OCI-LY7 (cell line): ENCODE measurements at regions not wholly inside any gene's neighbourhood (a gene's known extent, or its start where the extent isn't known, plus 50 kb on each side); places are given as distances from the start of the nearest gene placed in this dataset.

Experiments used
- BruUV-seq: library from RNA; stranded (reverse); fragments of 400-500 nt; replicated peaks from 2 replicates; lab custom pipeline; 2021; lab: Mats Ljungman, UMichigan
- CTCF ChIA-PET: fragments of 300-600 bp; sonication (Branson Sonifier 250); formaldehyde crosslinking; loops from one replicate; lab custom pipeline; 2022; ENCODE audit warnings: antibody characterized with exemption; ENCODE audit not compliant: unreplicated experiment; lab: Charles Lee
- POLR2A ChIA-PET: fragments of 300-600 bp; sonication (Branson Sonifier 250); formaldehyde crosslinking; loops from one replicate; lab custom pipeline; 2022; ENCODE audit warnings: antibody characterized with exemption; lab: Charles Lee
- DNase-seq: peaks from one replicate; pipeline ENCODE4 v3.0.0-alpha.2; 2015; ENCODE audit warnings: low spot score
- H2AFZ ChIP-seq: fragments of 200-600 bp; sonication (generic), shearing (Covaris generic); 2 replicates; pipeline ENCODE4 v1.6.1; 2014; ENCODE audit warnings: mild to moderate bottlenecking, antibody characterized with exemption, low read length, moderate library complexity
- H3K27ac ChIP-seq: fragments of 200-600 bp; sonication (generic); 2 replicates; pipeline ENCODE4 v1.5.1; 2014; ENCODE audit warnings: mixed run types, low read depth, mild to moderate bottlenecking, moderate library complexity, low read length, inconsistent platforms; ENCODE audit not compliant: poor library complexity, severe bottlenecking
- H3K36me3 ChIP-seq: fragments of 200-600 bp; sonication (generic); 2 replicates; pipeline ENCODE4 v1.6.1; 2014; ENCODE audit warnings: mild to moderate bottlenecking, antibody characterized with exemption, low read length, moderate library complexity, mixed read lengths; ENCODE audit not compliant: insufficient read depth
- H3K4me1 ChIP-seq: fragments of 200-600 bp; sonication (generic); 2 replicates; pipeline ENCODE4 v1.5.1; 2014; ENCODE audit warnings: mild to moderate bottlenecking, low read length; ENCODE audit not compliant: insufficient read depth, poor library complexity, severe bottlenecking
- H3K4me2 ChIP-seq: fragments of 200-600 bp; sonication (generic); 2 replicates; pipeline ENCODE4 v1.6.1; 2014; ENCODE audit warnings: mild to moderate bottlenecking, low read length
- H3K4me3 ChIP-seq: fragments of 200-600 bp; sonication (generic); 2 replicates; pipeline ENCODE4 v1.5.1; 2014; ENCODE audit warnings: mild to moderate bottlenecking, low read depth, low read length; ENCODE audit not compliant: poor library complexity, severe bottlenecking
- H3K79me2 ChIP-seq: fragments of 200-600 bp; sonication (generic); 2 replicates; pipeline ENCODE4 v1.6.1; 2016; ENCODE audit warnings: low read depth, mild to moderate bottlenecking, low read length, moderate library complexity, mixed read lengths; ENCODE audit not compliant: insufficient read depth
- H3K9me2 ChIP-seq: fragments of 200-600 bp; sonication (generic); 2 replicates; pipeline ENCODE4 v1.6.1; 2016; ENCODE audit warnings: mild to moderate bottlenecking, low read length, mixed read lengths; ENCODE audit not compliant: insufficient read depth
- H3K9me3 ChIP-seq: fragments of 200-600 bp; sonication (generic); 2 replicates; pipeline ENCODE4 v1.6.1; 2014; ENCODE audit warnings: mild to moderate bottlenecking, mixed run types, low read length, mixed read lengths
- H4K20me1 ChIP-seq: fragments of 200-600 bp; sonication (generic); 2 replicates; pipeline ENCODE4 v1.6.1; 2014; ENCODE audit warnings: mild to moderate bottlenecking, antibody characterized with exemption, low read length, moderate library complexity, mixed read lengths; ENCODE audit not compliant: insufficient read depth
- CTCF ChIP-seq: fragments of 200-600 bp; sonication (generic); conservative IDR thresholded peaks from 2 replicates; pipeline ENCODE4 v1.5.1; 2014; ENCODE audit warnings: mild to moderate bottlenecking, antibody characterized with exemption, low read length, moderate library complexity, mixed read lengths
- EZH2phosphoT487 ChIP-seq: fragments of 200-600 bp; sonication (generic); IDR thresholded peaks from 2 replicates; pipeline ENCODE4 v1.6.1; 2018; ENCODE audit warnings: low read depth, borderline replicate concordance, mild to moderate bottlenecking, mixed run types, antibody characterized with exemption, low read length, moderate library complexity, mixed read lengths
- intact Hi-C: fragments of 100-400 bp; cut with micrococcal nuclease; formaldehyde crosslinking; loops from one replicate; pipeline ENCODE4 v1.10.0; 2022; ENCODE audit not compliant: unreplicated experiment

DNA sequence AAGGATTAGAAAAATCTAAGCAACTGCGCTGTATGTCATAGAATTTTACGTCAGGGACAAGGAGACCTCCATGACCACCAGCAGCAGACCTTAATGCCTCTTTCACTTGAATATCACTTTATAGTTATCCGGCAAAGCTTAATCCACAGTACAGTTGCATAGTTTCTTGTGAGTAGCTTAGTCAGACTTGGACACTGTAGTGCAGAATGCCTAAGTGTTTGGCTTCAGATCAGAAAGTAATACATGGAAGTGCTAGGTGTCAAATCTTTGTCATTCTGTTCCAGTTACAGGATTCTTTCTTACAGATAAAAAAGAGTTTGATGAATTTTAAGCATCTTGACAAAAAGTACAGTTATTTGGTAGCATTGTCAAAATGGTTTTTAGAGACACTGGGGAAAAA, 239.9 kb upstream of the PAPPA start:
- ChIA-PET CTCF (no interaction called here), POLR2A (no interaction called here)
- Histone ChIP-seq H3K27ac (no peak overlapping the region), H3K79me2 (no peaks in the 10 kb centered on the region), H3K36me3 (no peaks in the 10 kb centered on the region), H3K9me2 (no peaks in the 10 kb centered on the region), H3K4me3 (no peak overlapping the region), H2AFZ (no peak overlapping the region), H4K20me1 (no peaks in the 10 kb centered on the region), H3K9me3 (no peaks in the 10 kb centered on the region), H3K4me1 (no peaks in the 10 kb centered on the region), H3K4me2 (no peak overlapping the region)
- TF ChIP-seq CTCF, result no peak
- TF ChIP-seq EZH2phosphoT487, result no peak
- intact Hi-C loops, result no loop called here
- BruUV-seq, result no TSS peak
- no peak for DNase-seq

DNA sequence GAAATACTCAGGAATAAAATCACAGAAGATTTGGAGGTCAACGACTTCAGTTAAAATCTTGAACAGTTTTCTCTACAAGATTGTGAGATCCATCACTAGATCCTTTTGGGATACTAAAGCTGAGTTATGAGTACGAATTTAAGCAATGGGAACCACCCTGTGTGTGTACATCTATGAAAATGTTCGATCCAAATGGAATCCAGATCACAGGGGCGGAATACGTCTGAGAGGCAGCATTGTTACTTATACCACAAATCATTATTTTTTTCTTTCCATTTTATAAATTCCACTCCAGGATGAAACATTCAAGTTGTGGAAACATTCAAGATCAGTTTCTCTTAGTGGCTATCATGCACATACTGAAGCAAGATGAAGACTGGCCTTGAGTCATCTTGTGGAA, 239.3 kb upstream of the PAPPA start:
- intact Hi-C loops, result no loop called here
- Histone ChIP-seq H3K79me2 (no peaks in the 10 kb centered on the region), H4K20me1 (no peaks in the 10 kb centered on the region), H3K4me3 (no peak overlapping the region), H3K9me2 (no peaks in the 10 kb centered on the region), H3K4me2 (no peak overlapping the region), H3K4me1 (no peaks in the 10 kb centered on the region), H3K36me3 (no peaks in the 10 kb centered on the region), H2AFZ (no peak overlapping the region), H3K9me3 (no peaks in the 10 kb centered on the region), H3K27ac (no peak overlapping the region)
- DNase-seq, result no peak
- BruUV-seq, result no TSS peak
- CTCF ChIA-PET, result no interaction called here
- POLR2A ChIA-PET, result no interaction called here
- TF ChIP-seq CTCF (no peak), EZH2phosphoT487 (no peak)

DNA sequence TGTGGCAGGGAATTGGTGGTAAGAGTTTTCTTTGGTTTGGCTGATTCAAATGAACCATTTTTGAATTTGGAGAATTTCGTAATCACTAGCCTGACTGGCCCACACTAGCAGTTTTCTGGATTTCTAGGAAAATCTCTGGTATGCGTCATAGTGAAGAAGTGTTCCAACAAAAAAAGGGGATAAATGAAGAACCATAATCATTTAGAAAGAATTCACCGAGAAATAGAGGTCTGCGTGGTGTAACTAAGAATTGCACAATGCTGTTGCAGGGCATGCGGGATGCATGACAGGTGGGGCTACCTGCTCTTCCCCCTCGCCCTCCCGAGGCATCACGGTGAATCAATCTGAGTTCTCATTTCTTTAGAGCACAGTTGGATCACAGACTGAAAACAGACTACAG, 232.3 kb upstream of the PAPPA start:
- POLR2A ChIA-PET, result no interaction called here
- intact Hi-C loops, result no loop called here
- H3K4me1 ChIP-seq, result no peaks in the 10 kb centered on the region
- no peak overlapping the region for H3K4me3 ChIP-seq
- DNase-seq, result no peak
- no TSS peak for BruUV-seq
- H3K9me3 ChIP-seq, result no peaks in the 10 kb centered on the region
- no peaks in the 10 kb centered on the region for H3K36me3 ChIP-seq
- no peaks in the 10 kb centered on the region for H4K20me1 ChIP-seq
- H3K27ac ChIP-seq, result no peak overlapping the region
- H2AFZ ChIP-seq, result no peak overlapping the region
- no peaks in the 10 kb centered on the region for H3K79me2 ChIP-seq
- H3K4me2 ChIP-seq, result no peak overlapping the region
- no peaks in the 10 kb centered on the region for H3K9me2 ChIP-seq
- CTCF ChIA-PET, result no interaction called here
- TF ChIP-seq EZH2phosphoT487 (no peak), CTCF (no peak)
